Karpas-422 (cell line): ENCODE measurements at regions not wholly inside any gene's neighbourhood (a gene's known extent, or its start where the extent isn't known, plus 50 kb on each side); places are given as distances from the start of the nearest gene placed in this dataset.

Experiments
- DNase-seq: peaks from one replicate; pipeline ENCODE4 v3.0.0-alpha.2; 2015
- H2AFZ ChIP-seq: fragments of 200-600 bp; sonication (generic); 2 replicates; pipeline ENCODE4 v1.6.1; 2014; ENCODE audit warnings: antibody characterized with exemption, low read length, mixed read lengths
- H3K27ac ChIP-seq: fragments of 200-600 bp; sonication (generic); 2 replicates; pipeline ENCODE4 v1.5.1; 2014; ENCODE audit warnings: mild to moderate bottlenecking, low read length, moderate library complexity
- H3K27me3 ChIP-seq: fragments of 200-600 bp; sonication (generic); 2 replicates; pipeline ENCODE4 v1.6.1; 2014; ENCODE audit warnings: low read length, mixed read lengths
- H3K36me3 ChIP-seq: fragments of 200-600 bp; sonication (generic); 2 replicates; pipeline ENCODE4 v1.6.1; 2014; ENCODE audit warnings: low read length, mixed read lengths; ENCODE audit not compliant: insufficient read depth
- H3K4me1 ChIP-seq: fragments of 200-600 bp; sonication (generic); 2 replicates; pipeline ENCODE4 v1.6.1; 2014; ENCODE audit warnings: mild to moderate bottlenecking, low read length, mixed read lengths
- H3K4me2 ChIP-seq: fragments of 200-600 bp; sonication (generic); 2 replicates; pipeline ENCODE4 v1.6.1; 2014; ENCODE audit warnings: low read length, low read depth, mild to moderate bottlenecking; ENCODE audit not compliant: poor library complexity, severe bottlenecking
- H3K4me3 ChIP-seq: fragments of 200-600 bp; sonication (generic); 2 replicates; pipeline ENCODE4 v1.5.1; 2014; ENCODE audit warnings: mild to moderate bottlenecking, antibody characterized with exemption, low read length, mixed read lengths
- H3K79me2 ChIP-seq: fragments of 200-600 bp; sonication (generic); 2 replicates; pipeline ENCODE4 v1.6.1; 2014; ENCODE audit warnings: mild to moderate bottlenecking, low read length, mixed read lengths
- H3K9ac ChIP-seq: fragments of 200-600 bp; sonication (generic); 2 replicates; pipeline ENCODE4 v1.6.0; 2014; ENCODE audit warnings: low read length
- H3K9me2 ChIP-seq: fragments of 200-600 bp; sonication (generic), shearing (Covaris generic); replicated peaks from 2 replicates; pipeline ENCODE4 v1.6.0; 2014; ENCODE audit warnings: mild to moderate bottlenecking, low read length, moderate library complexity; ENCODE audit not compliant: insufficient read depth
- H3K9me3 ChIP-seq: fragments of 300-700, 200-600 bp; sonication (generic); 2 replicates; pipeline ENCODE4 v1.6.1; 2014; ENCODE audit warnings: low read length, mixed read lengths
- H4K20me1 ChIP-seq: fragments of 200-600 bp; sonication (generic); 2 replicates; pipeline ENCODE4 v1.6.1; 2014; ENCODE audit warnings: mild to moderate bottlenecking, antibody characterized with exemption, low read length, low read depth; ENCODE audit not compliant: insufficient read depth

DNA sequence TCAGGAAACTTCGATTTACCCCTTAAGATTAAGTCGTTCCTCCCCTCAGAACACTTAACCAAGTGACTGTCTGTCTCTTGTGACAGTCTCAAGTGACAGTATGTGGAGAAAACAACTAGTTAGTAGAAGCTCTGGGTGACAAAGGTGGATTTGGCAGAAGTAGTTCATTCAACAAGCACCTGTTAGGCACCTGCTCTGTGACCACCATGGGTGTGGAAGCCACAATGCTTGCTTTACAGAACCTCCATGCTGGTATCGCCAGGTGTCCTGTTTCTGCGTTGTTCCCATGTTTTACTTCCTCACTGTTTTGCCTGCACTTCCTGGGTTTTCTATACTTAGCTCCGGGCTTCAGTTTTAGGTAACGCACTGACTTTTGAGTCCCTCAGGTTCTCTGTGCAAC, 337.4 kb upstream of the DCC start:
- Histone ChIP-seq H3K4me1 (no peaks in the 10 kb centered on the region), H3K79me2 (no peaks in the 10 kb centered on the region), H3K27me3 (no peaks in the 10 kb centered on the region), H3K27ac (no peak overlapping the region), H3K9ac (no peak overlapping the region), H3K9me2 (no peaks in the 10 kb centered on the region), H3K4me3 (no peak overlapping the region), H3K36me3 (no peaks in the 10 kb centered on the region), H4K20me1 (no peaks in the 10 kb centered on the region), H2AFZ (no peak overlapping the region), H3K4me2 (no peak overlapping the region), H3K9me3 (no peaks in the 10 kb centered on the region; the same call in none of the 2 replicates)
- no peak for DNase-seq

- H3K9me2 ChIP-seq = no peaks in the 10 kb centered on the region; the same call in 1 of the 2 replicates
- DNase-seq = no peak
- H2AFZ ChIP-seq = no peak overlapping the region
- H3K27me3 ChIP-seq = no peaks in the 10 kb centered on the region
- no peak overlapping the region for H3K9ac ChIP-seq
- H3K9me3 ChIP-seq = no peaks in the 10 kb centered on the region; the same call in none of the 2 replicates
- no peaks in the 10 kb centered on the region for H4K20me1 ChIP-seq
- no peak overlapping the region for H3K4me2 ChIP-seq
- no peak overlapping the region for H3K27ac ChIP-seq
- no peaks in the 10 kb centered on the region for H3K36me3 ChIP-seq
- no peaks in the 10 kb centered on the region for H3K79me2 ChIP-seq
- no peak overlapping the region for H3K4me3 ChIP-seq
- no peaks in the 10 kb centered on the region for H3K4me1 ChIP-seq
Measured at GRCh38 chr18:52007105-52007504, 332.9 kb upstream of the DCC start.

DNA sequence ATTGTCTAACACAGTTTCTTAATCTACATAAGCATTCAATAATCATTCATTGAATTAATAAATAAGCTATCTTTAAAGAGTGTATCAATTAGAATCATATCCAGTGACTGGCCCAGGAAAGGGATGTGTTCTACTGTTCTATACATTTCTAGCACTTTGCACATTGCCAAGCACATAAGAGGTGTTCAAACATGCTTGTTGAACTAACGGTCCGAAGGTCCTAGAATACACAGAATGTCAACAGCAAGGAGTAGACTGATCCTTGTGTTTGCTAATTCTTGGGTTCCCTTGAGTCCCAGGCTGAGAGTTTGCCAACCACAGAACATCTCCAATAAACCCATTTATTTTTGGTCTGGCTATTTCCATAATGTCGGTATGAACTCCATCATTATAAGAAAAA, 331.7 kb upstream of the DCC start:
- H3K79me2 ChIP-seq = no peaks in the 10 kb centered on the region

DNA sequence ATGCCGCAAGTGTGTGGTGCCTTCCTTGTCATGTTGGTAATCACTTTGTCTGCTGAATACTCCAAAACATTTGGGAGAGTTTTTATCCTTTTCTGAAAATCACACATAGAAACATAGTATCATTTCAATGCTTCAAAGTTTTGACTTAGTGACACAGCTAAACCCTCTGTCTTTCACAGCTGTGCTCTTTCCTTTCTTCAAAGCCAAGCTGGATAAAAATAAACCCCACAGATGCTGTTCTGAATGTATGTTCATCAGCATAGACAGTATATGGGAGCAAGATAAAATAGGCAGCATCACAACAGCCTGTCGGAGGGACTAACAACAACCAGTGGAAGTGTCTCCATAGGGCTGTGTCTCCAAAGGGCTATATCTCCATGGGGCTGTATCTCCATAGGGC, 331.3 kb upstream of the DCC start:
- Histone ChIP-seq H3K4me2 (no peak overlapping the region), H3K9me2 (no peaks in the 10 kb centered on the region; the same call in 1 of the 2 replicates), H3K27ac (no peak overlapping the region), H3K4me3 (no peak overlapping the region), H3K36me3 (no peaks in the 10 kb centered on the region), H3K9me3 (peaks cover 4% of the 10 kb centered on the region), H3K9ac (no peak overlapping the region), H4K20me1 (no peaks in the 10 kb centered on the region), H3K79me2 (no peaks in the 10 kb centered on the region), H3K4me1 (no peaks in the 10 kb centered on the region), H2AFZ (no peak overlapping the region), H3K27me3 (no peaks in the 10 kb centered on the region)
- DNase-seq = no peak

More for the DNA sequence above, 331.7 kb upstream of the DCC start:
- H3K27ac ChIP-seq = no peak overlapping the region
- H2AFZ ChIP-seq = no peak overlapping the region
- H3K4me3 ChIP-seq = no peak overlapping the region
- H3K9me2 ChIP-seq = no peaks in the 10 kb centered on the region; the same call in 1 of the 2 replicates
- no peak overlapping the region for H3K9ac ChIP-seq
- H3K36me3 ChIP-seq = no peaks in the 10 kb centered on the region
- no peak for DNase-seq
- H3K4me1 ChIP-seq = no peaks in the 10 kb centered on the region
- no peak overlapping the region for H3K4me2 ChIP-seq
- H3K9me3 ChIP-seq = peaks cover 3% of the 10 kb centered on the region
- H4K20me1 ChIP-seq = no peaks in the 10 kb centered on the region
- no peaks in the 10 kb centered on the region for H3K27me3 ChIP-seq

DNA sequence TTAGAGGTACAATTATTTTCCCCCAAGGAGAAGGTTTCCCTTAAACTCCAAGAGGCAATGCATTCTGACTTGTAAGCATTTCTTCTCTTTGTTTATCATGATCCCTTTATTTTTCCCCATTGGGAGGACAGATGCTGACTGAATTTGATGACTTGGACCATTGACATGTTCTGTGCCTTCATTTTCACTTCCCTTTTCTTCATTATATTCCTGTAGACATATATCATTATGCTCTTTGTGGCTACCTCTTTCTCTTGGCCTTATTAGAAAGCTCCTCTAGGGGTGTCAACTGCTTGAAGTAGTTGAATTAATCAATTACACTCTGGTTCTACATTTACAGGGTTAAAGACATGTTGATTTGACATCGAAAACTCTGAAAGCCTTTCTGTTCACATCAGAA, 330.0 kb upstream of the DCC start:
- H3K4me3 ChIP-seq = no peak overlapping the region
- H3K27me3 ChIP-seq = no peaks in the 10 kb centered on the region

GRCh38 chr18:52045946-52046675, 293.9 kb upstream of the DCC start:
- Histone ChIP-seq H3K4me2 (no peak overlapping the region), H3K4me1 (no peaks in the 10 kb centered on the region), H2AFZ (no peak overlapping the region), H3K27me3 (no peaks in the 10 kb centered on the region), H3K9ac (no peak overlapping the region), H3K9me2 (no peaks in the 10 kb centered on the region), H3K79me2 (no peaks in the 10 kb centered on the region), H3K9me3 (peaks cover 27% of the 10 kb centered on the region), H3K36me3 (no peaks in the 10 kb centered on the region), H3K27ac (no peak overlapping the region), H4K20me1 (no peaks in the 10 kb centered on the region), H3K4me3 (no peak overlapping the region)
- DNase-seq = no peak

More for the DNA sequence above, 330.0 kb upstream of the DCC start:
- Histone ChIP-seq H4K20me1 (no peaks in the 10 kb centered on the region), H3K27ac (no peak overlapping the region), H2AFZ (no peak overlapping the region), H3K9me2 (no peaks in the 10 kb centered on the region; the same call in 1 of the 2 replicates), H3K36me3 (no peaks in the 10 kb centered on the region), H3K4me1 (no peaks in the 10 kb centered on the region), H3K4me2 (no peak overlapping the region), H3K79me2 (no peaks in the 10 kb centered on the region), H3K9ac (no peak overlapping the region), H3K9me3 (peaks cover 13% of the 10 kb centered on the region)
- no peak for DNase-seq

- DNase-seq = no peak
- H3K4me2 ChIP-seq = no peak overlapping the region
- no peaks in the 10 kb centered on the region for H3K36me3 ChIP-seq
- no peaks in the 10 kb centered on the region for H3K79me2 ChIP-seq
- no peaks in the 10 kb centered on the region for H3K27me3 ChIP-seq
- H3K4me1 ChIP-seq = no peaks in the 10 kb centered on the region
- no peak overlapping the region for H3K9ac ChIP-seq
- no peak overlapping the region for H3K27ac ChIP-seq
- no peaks in the 10 kb centered on the region for H3K9me2 ChIP-seq
- H4K20me1 ChIP-seq = no peaks in the 10 kb centered on the region
- H3K4me3 ChIP-seq = no peak overlapping the region
- peaks cover 25% of the 10 kb centered on the region for H3K9me3 ChIP-seq
- no peak overlapping the region for H2AFZ ChIP-seq
Measured at GRCh38 chr18:52046842-52047241, 293.2 kb upstream of the DCC start.

GRCh38 chr18:52054324-52054723, 285.7 kb upstream of the DCC start:
- no peak overlapping the region for H2AFZ ChIP-seq
- no peak overlapping the region for H3K27ac ChIP-seq
- H3K79me2 ChIP-seq = no peaks in the 10 kb centered on the region
- no peak for DNase-seq
- H3K4me3 ChIP-seq = no peak overlapping the region
- no peak overlapping the region for H3K9ac ChIP-seq
- H3K27me3 ChIP-seq = no peaks in the 10 kb centered on the region
- no peaks in the 10 kb centered on the region for H4K20me1 ChIP-seq
- no peaks in the 10 kb centered on the region for H3K36me3 ChIP-seq
- H3K4me1 ChIP-seq = no peaks in the 10 kb centered on the region
- no peaks in the 10 kb centered on the region for H3K9me2 ChIP-seq
- no peak overlapping the region for H3K4me2 ChIP-seq
- peaks cover 31% of the 10 kb centered on the region for H3K9me3 ChIP-seq
